ENCODE measurements at regions not wholly inside any gene's neighbourhood (a gene's known extent, or its start where the extent isn't known, plus 50 kb on each side); places are given as distances from the start of the nearest gene placed in this dataset.

DNA sequence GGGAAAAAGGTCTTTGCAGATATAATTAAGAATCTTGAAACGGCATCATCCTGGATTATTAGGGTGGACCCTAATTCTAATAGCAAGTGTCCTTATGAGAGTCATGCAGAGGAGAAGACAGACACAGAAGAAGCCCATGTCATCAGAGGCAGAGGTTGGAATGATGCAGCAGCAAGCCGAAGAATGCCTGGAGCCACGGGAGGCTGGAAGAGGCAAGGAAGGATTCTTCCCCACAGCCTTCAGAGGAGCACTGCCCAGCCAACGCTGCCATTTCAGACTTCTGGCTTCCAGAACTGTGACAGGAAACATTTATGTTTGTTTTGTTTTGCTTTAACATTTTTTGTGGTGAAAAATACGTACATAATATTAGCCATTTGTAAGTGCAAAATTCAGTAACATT is 72.3 kb downstream of the MCFD2 start:
- TF ChIP-seq EZH2 (IDR thresholded peaks at IDR 0.05; ENCODE audit: borderline replicate concordance, low read depth, low read length, severe bottlenecking) (no peak), POLR2A (IDR thresholded peaks at IDR 0.05; ENCODE audit: low read depth, low read length) (no peak), POLR2AphosphoS5 (IDR thresholded peaks at IDR 0.05; ENCODE audit: insufficient read depth, low read depth, low read length) (no peak)
